Mesendoderm (in vitro differentiated cells): ENCODE measurements at regions not wholly inside any gene's neighbourhood (a gene's known extent, or its start where the extent isn't known, plus 50 kb on each side); places are given as distances from the start of the nearest gene placed in this dataset.
"Not testable (repeated sequence)": the region's sequence is repeated elsewhere in the genome, so short reads cannot be mapped to it uniquely, and the experiment has no call there.

Experiments
- DNase-seq: peaks from one replicate; pipeline ENCODE4 v3.0.0; 2013
- H2AK5ac ChIP-seq: 2 replicates; pipeline ENCODE4 v1.6.1; 2013; ENCODE audit warnings: low read length, inconsistent platforms
- H2BK120ac ChIP-seq: 2 replicates; pipeline ENCODE4 v1.6.1; 2013; ENCODE audit warnings: low read depth, mild to moderate bottlenecking, low read length, moderate library complexity, mixed read lengths
- H2BK15ac ChIP-seq: replicated peaks from 2 replicates; pipeline ENCODE4 v1.6.1; 2013; ENCODE audit warnings: low read depth, mild to moderate bottlenecking, moderate library complexity
- H2BK5ac ChIP-seq: 2 replicates; pipeline ENCODE4 v1.6.1; 2013; ENCODE audit warnings: low read length, inconsistent platforms
- H3K18ac ChIP-seq: 2 replicates; pipeline ENCODE4 v1.6.1; 2013; ENCODE audit warnings: mild to moderate bottlenecking, low read length, mixed read lengths
- H3K23ac ChIP-seq: one replicate; pipeline ENCODE4 v1.6.1; 2013; ENCODE audit warnings: low read length
- H3K27ac ChIP-seq: 2 replicates; pipeline ENCODE4 v1.5.1; 2013; ENCODE audit warnings: low read depth, mild to moderate bottlenecking, inconsistent platforms, low read length, moderate library complexity
- H3K27me3 ChIP-seq: 2 replicates; pipeline ENCODE4 v1.6.1; 2013; ENCODE audit warnings: low read length, control low read depth, mild to moderate bottlenecking, inconsistent platforms; ENCODE audit not compliant: insufficient read depth, poor library complexity
- H3K36me3 ChIP-seq: 2 replicates; pipeline ENCODE4 v1.6.1; 2013; ENCODE audit warnings: low read length, inconsistent platforms; ENCODE audit not compliant: control insufficient read depth, insufficient read depth
- H3K4ac ChIP-seq: one replicate; pipeline ENCODE4 v1.6.1; 2013; ENCODE audit warnings: low read depth, mild to moderate bottlenecking, low read length, moderate library complexity
- H3K4me1 ChIP-seq: 2 replicates; pipeline ENCODE4 v1.6.1; 2013; ENCODE audit warnings: low read depth, low read length, inconsistent platforms; ENCODE audit not compliant: control insufficient read depth
- H3K4me2 ChIP-seq: 2 replicates; pipeline ENCODE4 v1.6.1; 2013; ENCODE audit warnings: low read length
- H3K4me3 ChIP-seq: 2 replicates; pipeline ENCODE4 v1.5.1; 2013; ENCODE audit warnings: mild to moderate bottlenecking, low read length
- H3K56ac ChIP-seq: one replicate; pipeline ENCODE4 v1.6.1; 2013; ENCODE audit warnings: low read length
- H3K79me1 ChIP-seq: 2 replicates; pipeline ENCODE4 v1.6.1; 2013; ENCODE audit warnings: low read length, inconsistent platforms
- H3K79me2 ChIP-seq: 2 replicates; pipeline ENCODE4 v1.6.1; 2013; ENCODE audit warnings: mild to moderate bottlenecking, low read length; ENCODE audit not compliant: control insufficient read depth, insufficient read depth
- H3K9ac ChIP-seq: 2 replicates; pipeline ENCODE4 v1.6.1; 2013; ENCODE audit warnings: low read length, inconsistent platforms
- H4K5ac ChIP-seq: one replicate; pipeline ENCODE4 v1.6.1; 2013; ENCODE audit warnings: low read length
- H4K8ac ChIP-seq: one replicate; pipeline ENCODE4 v1.6.1; 2013; ENCODE audit warnings: low read depth, mild to moderate bottlenecking, control low read depth, low read length, moderate library complexity
- WGBS: extraction: QIAGEN DNeasy Blood & Tissue Kit; methylation state at CpG from one replicate; pipeline ENCODE4 v1.1.7; 2013; ENCODE audit warnings: low lambda C conversion rate, missing lambda C conversion rate; ENCODE audit not compliant: insufficient coverage; ENCODE audit errors: extremely low coverage; 5-methylcytosine and 5-hydroxymethylcytosine counted together

DNA sequence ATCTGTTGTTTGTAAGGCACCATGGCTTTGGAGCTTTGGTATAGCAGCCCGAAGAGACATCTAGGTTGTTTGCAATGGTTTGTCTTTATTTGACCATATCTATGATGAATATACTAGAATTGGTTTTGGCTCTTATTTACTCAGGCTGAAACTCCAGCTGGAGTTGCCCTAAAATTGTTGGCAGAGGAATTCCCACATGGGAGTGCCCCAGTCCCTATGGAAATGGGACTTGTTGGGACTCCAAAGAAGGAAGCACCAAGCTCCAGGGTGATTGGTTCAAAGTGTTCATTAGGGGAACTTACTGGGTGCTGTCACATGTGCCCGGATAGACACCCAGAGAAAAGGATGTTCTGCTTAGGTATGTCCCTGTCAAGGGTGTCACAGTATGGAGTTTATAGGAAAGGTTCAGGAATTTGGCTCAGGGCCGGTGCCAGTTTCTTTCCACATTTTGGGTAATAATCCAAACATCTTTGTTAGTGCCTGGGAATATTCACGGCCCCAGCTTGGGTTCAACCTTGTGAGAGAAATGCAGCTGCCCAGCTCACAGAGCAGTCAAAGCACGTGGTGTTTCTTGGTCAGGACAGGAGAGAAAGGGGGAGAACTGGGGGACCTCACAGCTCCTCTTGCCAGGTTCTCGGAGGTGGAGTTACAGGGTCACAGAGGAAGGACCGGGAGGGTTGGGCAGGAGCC lies 123.5 kb upstream of the ZSWIM2 start:
- Histone ChIP-seq H3K4me1 (no peaks in the 10 kb centered on the region), H3K4ac (no peak overlapping the region), H3K27ac (no peak overlapping the region), H4K5ac (no peak overlapping the region), H4K8ac (no peak overlapping the region), H3K23ac (no peak overlapping the region), H3K4me2 (no peak overlapping the region), H3K56ac (no peak overlapping the region), H3K27me3 (no peaks in the 10 kb centered on the region), H3K9ac (no peak overlapping the region), H3K36me3 (no peaks in the 10 kb centered on the region), H3K79me2 (no peaks in the 10 kb centered on the region), H2BK120ac (no peak overlapping the region), H3K79me1 (no peaks in the 10 kb centered on the region), H2BK5ac (no peak overlapping the region), H3K18ac (no peak overlapping the region), H3K4me3 (no peak overlapping the region), H2AK5ac (no peak overlapping the region), H2BK15ac (no peak overlapping the region)
- WGBS = no CpG with 5 or more reads among the region's 7 CpGs
- DNase-seq = no peak

DNA sequence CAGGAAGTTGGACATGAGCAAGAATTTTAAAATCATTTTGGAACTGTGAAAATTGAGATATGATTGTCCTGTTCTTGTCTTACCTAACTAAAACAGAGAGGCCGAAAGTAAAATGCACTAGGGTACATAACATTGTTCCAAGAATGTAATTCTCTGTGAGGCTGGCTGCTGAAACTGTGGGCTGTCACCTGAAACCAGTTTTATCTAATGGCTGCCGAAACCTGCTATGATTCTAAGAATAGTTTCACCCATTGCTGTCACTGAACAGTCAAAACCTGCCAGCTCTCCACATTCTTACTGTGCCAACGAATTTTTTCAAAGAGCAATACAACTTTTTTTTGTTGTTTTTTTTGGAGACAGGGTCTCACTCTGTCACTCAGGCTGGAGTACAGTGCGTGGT lies 119.3 kb upstream of the ZSWIM2 start:
- DNase-seq = no peak
- WGBS = no CpG with 5 or more reads among the region's 4 CpGs
- Histone ChIP-seq H3K4me2 (no peak overlapping the region), H4K8ac (no peak overlapping the region), H3K4me1 (no peaks in the 10 kb centered on the region), H3K4ac (no peak overlapping the region), H3K79me1 (no peaks in the 10 kb centered on the region), H3K23ac (no peak overlapping the region), H2AK5ac (no peak overlapping the region), H4K5ac (no peak overlapping the region), H3K4me3 (no peak overlapping the region), H3K18ac (no peak overlapping the region), H3K79me2 (no peaks in the 10 kb centered on the region), H3K27me3 (no peaks in the 10 kb centered on the region), H2BK120ac (no peak overlapping the region), H3K56ac (no peak overlapping the region), H3K9ac (no peak overlapping the region), H3K27ac (no peak overlapping the region), H2BK15ac (no peak overlapping the region), H3K36me3 (no peaks in the 10 kb centered on the region), H2BK5ac (no peak overlapping the region)

DNA sequence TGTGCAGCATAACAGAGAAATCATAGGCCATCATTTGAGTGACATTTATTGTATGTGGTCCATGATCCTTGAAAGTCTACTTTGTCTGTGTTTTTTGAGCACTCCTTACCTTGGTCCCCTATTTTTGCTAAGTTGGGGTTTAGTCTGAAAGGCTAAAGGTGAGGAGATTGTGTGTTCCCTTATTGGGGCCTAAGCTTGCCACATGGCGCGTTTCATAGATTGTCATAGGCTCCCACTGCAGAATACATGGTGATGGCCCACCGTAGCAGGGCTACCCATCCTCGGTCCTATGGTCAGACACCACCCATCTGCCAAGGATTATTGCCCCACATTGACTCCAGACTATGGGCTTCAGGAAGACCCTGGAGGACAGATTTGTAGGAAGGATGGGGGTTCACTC lies 117.0 kb upstream of the ZSWIM2 start:
- Histone ChIP-seq H4K5ac (no peak overlapping the region), H4K8ac (no peak overlapping the region), H3K9ac (no peak overlapping the region), H2AK5ac (no peak overlapping the region), H3K4ac (no peak overlapping the region), H3K4me2 (no peak overlapping the region), H3K79me1 (no peaks in the 10 kb centered on the region), H3K27me3 (no peaks in the 10 kb centered on the region), H3K23ac (no peak overlapping the region), H3K18ac (no peak overlapping the region), H2BK5ac (no peak overlapping the region), H3K27ac (no peak overlapping the region), H3K56ac (no peak overlapping the region), H3K36me3 (no peaks in the 10 kb centered on the region), H3K79me2 (no peaks in the 10 kb centered on the region), H2BK15ac (no peak overlapping the region), H3K4me1 (no peaks in the 10 kb centered on the region), H3K4me3 (no peak overlapping the region), H2BK120ac (no peak overlapping the region)
- WGBS = no CpG with 5 or more reads among the region's 4 CpGs
- no peak for DNase-seq

DNA sequence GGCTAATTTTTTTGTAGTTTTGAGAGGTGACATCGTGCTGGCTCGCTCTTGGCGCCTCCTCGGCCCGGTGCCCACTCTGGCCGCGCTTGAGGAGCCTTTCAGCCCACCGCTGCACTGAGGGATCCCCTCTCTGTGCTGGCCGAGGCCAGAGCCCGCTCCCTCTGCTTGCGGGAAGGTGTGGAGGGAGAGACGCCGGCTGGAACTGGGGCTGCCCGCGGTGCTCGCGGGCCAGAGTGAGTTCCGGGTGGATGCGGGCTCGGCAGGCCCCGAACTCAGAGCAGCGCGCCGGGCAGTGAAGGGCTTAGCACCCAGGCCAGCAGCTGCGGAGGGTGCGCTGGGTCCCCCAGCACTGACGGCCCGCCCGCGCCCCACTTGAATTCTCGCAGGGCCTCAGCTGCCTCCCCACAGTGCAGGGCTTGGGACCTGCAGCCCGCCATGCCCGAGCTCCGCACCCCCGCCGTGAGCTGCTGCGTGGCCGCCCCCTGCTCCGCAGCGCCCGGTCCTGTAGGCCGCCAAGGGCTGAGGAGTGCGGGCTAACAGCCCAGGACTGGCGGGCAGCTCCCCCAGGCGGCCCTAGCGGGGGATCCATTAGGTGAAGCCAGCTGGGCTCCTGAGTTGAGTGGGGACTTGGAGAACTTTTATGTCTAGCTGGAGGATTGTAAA lies 113.2 kb upstream of the ZSWIM2 start:
- H3K79me2 ChIP-seq = no peaks in the 10 kb centered on the region
- H2BK15ac ChIP-seq = no peak overlapping the region
- H3K4ac ChIP-seq = no peak overlapping the region
- no peaks in the 10 kb centered on the region for H3K27me3 ChIP-seq
- no peak overlapping the region for H2BK120ac ChIP-seq
- H3K79me1 ChIP-seq = no peaks in the 10 kb centered on the region
- H3K4me2 ChIP-seq = no peak overlapping the region
- no peak overlapping the region for H3K4me3 ChIP-seq
- DNase-seq = no peak
- no peak overlapping the region for H3K18ac ChIP-seq
- H3K23ac ChIP-seq = no peak overlapping the region
- H4K5ac ChIP-seq = no peak overlapping the region
- H4K8ac ChIP-seq = no peak overlapping the region
- H3K36me3 ChIP-seq = no peaks in the 10 kb centered on the region
- no peak overlapping the region for H2AK5ac ChIP-seq
- no peak overlapping the region for H3K27ac ChIP-seq
- no peak overlapping the region for H3K56ac ChIP-seq
- H3K4me1 ChIP-seq = no peaks in the 10 kb centered on the region
- no peak overlapping the region for H2BK5ac ChIP-seq
- no peak overlapping the region for H3K9ac ChIP-seq
- WGBS = no CpG with 5 or more reads among the region's 46 CpGs

DNA sequence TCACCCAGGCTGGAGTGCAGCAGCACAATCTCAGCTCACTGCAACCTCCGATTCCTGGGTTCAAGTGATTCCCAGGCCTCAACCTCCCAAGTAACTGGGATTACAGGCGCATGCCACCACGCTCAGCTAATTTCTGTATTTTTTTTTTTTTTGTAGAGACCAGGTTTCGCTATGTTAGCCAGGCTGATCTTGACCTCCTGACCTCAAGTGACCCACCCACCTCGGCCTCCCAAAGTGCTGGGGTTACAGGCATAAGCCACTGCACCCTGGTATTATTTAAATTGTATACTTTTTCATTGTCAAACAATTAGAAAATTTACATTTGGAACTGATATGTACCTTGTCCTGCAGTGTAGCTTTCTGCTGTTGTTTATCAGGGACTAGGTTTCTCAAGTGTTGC lies 111.3 kb upstream of the ZSWIM2 start:
- H3K4me3 ChIP-seq, H3K4ac ChIP-seq, H3K9ac ChIP-seq, H3K79me2 ChIP-seq, DNase-seq, H2BK15ac ChIP-seq, H2AK5ac ChIP-seq, H3K4me1 ChIP-seq, H4K5ac ChIP-seq, H4K8ac ChIP-seq, H3K23ac ChIP-seq, H3K36me3 ChIP-seq, H3K27ac ChIP-seq, H2BK120ac ChIP-seq, H3K18ac ChIP-seq, H2BK5ac ChIP-seq, H3K56ac ChIP-seq, H3K79me1 ChIP-seq, H3K4me2 ChIP-seq, H3K27me3 ChIP-seq: not testable (repeated sequence)
- WGBS = no CpG with 5 or more reads among the region's 5 CpGs

DNA sequence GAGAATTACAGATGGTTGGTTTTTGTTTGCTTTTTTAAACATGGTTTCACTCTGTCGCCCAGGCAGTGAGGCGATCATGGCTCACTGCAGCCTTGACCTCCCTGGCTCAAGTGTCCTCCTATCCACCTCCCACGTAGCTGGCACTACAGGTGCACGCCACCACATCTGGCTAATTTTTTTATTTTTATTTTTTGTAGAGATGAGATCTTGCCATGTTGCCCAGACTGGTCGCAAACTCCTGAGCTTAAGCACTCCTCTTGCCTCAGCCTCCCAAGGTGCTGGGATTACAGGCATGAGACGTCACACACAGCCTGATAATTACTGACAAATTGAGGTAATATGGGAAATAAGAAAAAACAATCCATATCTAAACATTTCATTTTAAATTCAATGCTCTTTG lies 110.5 kb upstream of the ZSWIM2 start:
- Histone ChIP-seq H3K27ac (no peak overlapping the region), H4K5ac (no peak overlapping the region), H2BK120ac (no peak overlapping the region), H2AK5ac (no peak overlapping the region), H2BK15ac (no peak overlapping the region), H3K79me2 (no peaks in the 10 kb centered on the region), H3K79me1 (no peaks in the 10 kb centered on the region), H3K4me3 (no peak overlapping the region), H3K23ac (no peak overlapping the region), H3K4me2 (no peak overlapping the region), H3K18ac (no peak overlapping the region), H3K4me1 (no peaks in the 10 kb centered on the region), H3K27me3 (no peaks in the 10 kb centered on the region), H3K56ac (no peak overlapping the region), H3K36me3 (no peaks in the 10 kb centered on the region), H3K4ac (no peak overlapping the region), H3K9ac (no peak overlapping the region), H2BK5ac (no peak overlapping the region), H4K8ac (no peak overlapping the region)
- WGBS = no CpG with 5 or more reads among the region's 6 CpGs
- DNase-seq = no peak
